HFFc6 (cell line): ENCODE measurements at regions not wholly inside any gene's neighbourhood (a gene's known extent, or its start where the extent isn't known, plus 50 kb on each side); places are given as distances from the start of the nearest gene placed in this dataset.

Source experiments
- DNase-seq: peaks from one replicate; pipeline ENCODE4 v3.0.0-alpha.2; 2018
- H3K27ac Mint-ChIP-seq: 2 replicates; pipeline ENCODE4 v1.8.0; 2020; ENCODE audit warnings: mild to moderate bottlenecking, mixed read lengths
- H3K27me3 Mint-ChIP-seq: 2 replicates; pipeline ENCODE4 v1.8.0; 2021; ENCODE audit warnings: mild to moderate bottlenecking, moderate library complexity, mixed read lengths; ENCODE audit not compliant: insufficient read depth
- H3K36me3 Mint-ChIP-seq: 2 replicates; pipeline ENCODE4 v1.8.0; 2021; ENCODE audit warnings: low read depth, mixed read lengths
- H3K4me1 Mint-ChIP-seq: 2 replicates; pipeline ENCODE4 v1.8.0; 2020; ENCODE audit warnings: low read depth, mixed read lengths
- H3K4me3 Mint-ChIP-seq: 2 replicates; pipeline ENCODE4 v1.8.0; 2020; ENCODE audit warnings: mild to moderate bottlenecking, moderate library complexity, mixed read lengths
- H3K9me3 Mint-ChIP-seq: 2 replicates; pipeline ENCODE4 v1.8.0; 2020; ENCODE audit warnings: mild to moderate bottlenecking, mixed read lengths
- CTCF ChIP-seq: fragments of 200-600 bp; sonication (generic); IDR thresholded peaks from 2 replicates; pipeline ENCODE4 v1.5.0; 2021; ENCODE audit warnings: antibody characterized with exemption, mild to moderate bottlenecking

GRCh38 chr5:54610197-54610944 lies 92.8 kb downstream of the SNX18 start:
- TF ChIP-seq CTCF: no peak
- Mint-ChIP-seq H3K36me3 (no peaks in the 10 kb centered on the region), H3K4me1 (peaks cover 21% of the 10 kb centered on the region), H3K9me3 (no peaks in the 10 kb centered on the region), H3K27ac (no peak overlapping the region), H3K27me3 (peaks cover 1% of the 10 kb centered on the region; the same call in 1 of the 2 replicates), H3K4me3 (no peak overlapping the region)
- DNase-seq: no peak

- TF ChIP-seq CTCF: no peak
- no peak overlapping the region for H3K4me3 Mint-ChIP-seq
- H3K4me1 Mint-ChIP-seq: peaks cover 21% of the 10 kb centered on the region
- H3K27me3 Mint-ChIP-seq: peaks cover 1% of the 10 kb centered on the region
- H3K9me3 Mint-ChIP-seq: no peaks in the 10 kb centered on the region
- no peaks in the 10 kb centered on the region for H3K36me3 Mint-ChIP-seq
- no peak for DNase-seq
- no peak overlapping the region for H3K27ac Mint-ChIP-seq
Observed at GRCh38 chr5:54608423-54609085, 91.0 kb downstream of the SNX18 start.

- H3K36me3 Mint-ChIP-seq: no peaks in the 10 kb centered on the region
- no peak overlapping the region for H3K27ac Mint-ChIP-seq
- no peaks in the 10 kb centered on the region for H3K9me3 Mint-ChIP-seq
- no peak for DNase-seq
- no peak overlapping the region for H3K4me3 Mint-ChIP-seq
- TF ChIP-seq CTCF: no peak
- peaks cover 1% of the 10 kb centered on the region for H3K27me3 Mint-ChIP-seq
- peaks cover 21% of the 10 kb centered on the region for H3K4me1 Mint-ChIP-seq
Observed at GRCh38 chr5:54607006-54607405, 89.4 kb downstream of the SNX18 start.

DNA sequence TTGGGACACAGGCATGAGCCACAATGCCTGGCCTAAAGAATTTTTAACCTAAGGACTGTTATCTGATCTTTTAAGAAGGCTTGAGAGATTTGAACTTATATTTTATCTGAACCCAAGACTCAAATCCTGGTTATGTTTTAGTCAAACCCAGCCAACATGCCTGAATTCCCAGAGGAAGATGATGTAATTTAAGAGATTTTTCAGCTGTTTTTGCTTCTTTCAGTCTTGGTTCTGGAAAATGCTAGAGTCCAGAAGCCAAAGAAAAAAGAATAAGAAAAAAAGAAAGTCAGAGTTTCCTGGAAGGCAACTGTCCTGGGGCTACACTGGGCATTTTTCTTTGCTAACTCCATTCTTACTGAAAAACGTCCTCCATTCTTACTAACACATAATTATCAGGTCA lies 85.8 kb downstream of the SNX18 start:
- no peak for DNase-seq
- Mint-ChIP-seq H3K36me3 (peaks cover 8% of the 10 kb centered on the region; the same call in 1 of the 2 replicates), H3K27ac (no peak overlapping the region), H3K4me1 (no peaks in the 10 kb centered on the region), H3K9me3 (peaks cover 12% of the 10 kb centered on the region), H3K27me3 (peaks cover 5% of the 10 kb centered on the region), H3K4me3 (no peak overlapping the region)
- no peak for TF ChIP-seq CTCF

DNA sequence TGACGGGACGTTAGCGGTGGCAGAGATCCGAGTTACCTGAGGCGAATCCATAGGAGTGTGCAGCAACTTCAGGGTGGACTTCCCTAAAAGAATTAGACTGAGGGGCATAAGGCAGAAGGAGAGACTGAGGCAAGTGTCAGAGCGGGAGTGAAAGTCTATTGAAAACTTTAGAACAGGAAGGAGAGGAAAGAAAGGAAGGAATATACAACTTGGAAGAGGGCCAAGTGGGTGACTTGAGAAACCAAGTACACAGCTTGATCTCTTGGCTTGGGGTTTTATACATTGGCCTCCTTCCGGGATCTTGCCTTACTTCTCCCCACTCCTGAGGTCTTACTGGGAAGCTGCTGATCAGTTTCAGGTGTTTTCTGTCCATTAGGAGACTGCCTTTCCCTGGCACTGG lies 84.9 kb downstream of the SNX18 start:
- Mint-ChIP-seq H3K4me1 (no peaks in the 10 kb centered on the region), H3K27me3 (peaks cover 8% of the 10 kb centered on the region), H3K9me3 (peaks cover 21% of the 10 kb centered on the region), H3K4me3 (no peak overlapping the region), H3K36me3 (peaks cover 14% of the 10 kb centered on the region), H3K27ac (no peak overlapping the region)
- no peak for TF ChIP-seq CTCF
- DNase-seq: no peak
